Mesenchymal stem cell (in vitro differentiated cells and primary cell): ENCODE measurements at regions not wholly inside any gene's neighbourhood (a gene's known extent, or its start where the extent isn't known, plus 50 kb on each side); places are given as distances from the start of the nearest gene placed in this dataset.

Source experiments
- DNase-seq: peaks from one replicate; pipeline ENCODE4 v3.0.0-alpha.2; 2013
- H2AFZ ChIP-seq: one replicate; pipeline ENCODE4 v1.6.1; 2013; ENCODE audit warnings: low read depth, mild to moderate bottlenecking, control low read depth, inconsistent platforms, low read length, moderate library complexity
- H2AK5ac ChIP-seq: 2 replicates; pipeline ENCODE4 v1.6.1; 2013; ENCODE audit warnings: low read length, moderate library complexity, mild to moderate bottlenecking, inconsistent platforms; ENCODE audit not compliant: severe bottlenecking
- H2BK120ac ChIP-seq: one replicate; pipeline ENCODE4 v1.6.1; 2013; ENCODE audit warnings: low read depth, mild to moderate bottlenecking, inconsistent platforms, low read length, moderate library complexity
- H2BK12ac ChIP-seq, 2 experiments: one replicate each; pipeline ENCODE4 v1.6.1; 2013; ENCODE audit warnings: inconsistent platforms in 2 of 2, low read length in 2 of 2, mild to moderate bottlenecking in 2 of 2, moderate library complexity in 2 of 2, control low read depth in 1 of 2
- H2BK15ac ChIP-seq: one replicate; pipeline ENCODE4 v1.6.1; 2013; ENCODE audit warnings: mild to moderate bottlenecking, low read depth, inconsistent platforms; ENCODE audit not compliant: poor library complexity, severe bottlenecking
- H2BK5ac ChIP-seq: 2 replicates; pipeline ENCODE4 v1.6.1; 2013; ENCODE audit warnings: low read depth, mild to moderate bottlenecking, low read length, control low read depth, inconsistent platforms; ENCODE audit not compliant: poor library complexity, severe bottlenecking
- H3K14ac ChIP-seq, 2 experiments: one replicate each; pipeline ENCODE4 v1.6.1; 2013; ENCODE audit warnings: inconsistent platforms in 2 of 2, low read length in 2 of 2, control low read depth in 1 of 2, mild to moderate bottlenecking in 1 of 2, moderate library complexity in 1 of 2
- H3K18ac ChIP-seq, 2 experiments: one replicate each; pipeline ENCODE4 v1.6.1; 2013; ENCODE audit warnings: inconsistent platforms in 2 of 2, low read length in 2 of 2, control low read depth in 1 of 2, low read depth in 1 of 2, mild to moderate bottlenecking in 1 of 2
- H3K23ac ChIP-seq, 2 experiments: one replicate each; pipeline ENCODE4 v1.6.1; 2013; ENCODE audit warnings: inconsistent platforms in 2 of 2, low read length in 2 of 2, mild to moderate bottlenecking in 2 of 2, moderate library complexity in 2 of 2, control low read depth in 1 of 2
- H3K27ac ChIP-seq: 2 replicates; pipeline ENCODE4 v1.5.1; 2013; ENCODE audit warnings: mild to moderate bottlenecking, moderate library complexity, low read length, control low read depth, inconsistent platforms; ENCODE audit not compliant: poor library complexity, severe bottlenecking
- H3K27me3 ChIP-seq, 2 experiments: 2 replicates each; pipeline versions ENCODE4 v1.6.1 to v1.7.0; 2013; ENCODE audit warnings: low read length in 2 of 2, mild to moderate bottlenecking in 2 of 2, moderate library complexity in 2 of 2, control low read depth in 1 of 2, inconsistent platforms in 1 of 2; ENCODE audit not compliant: control insufficient read depth in 1 of 2, insufficient read depth in 1 of 2
- H3K36me3 ChIP-seq, 2 experiments: 2 replicates each; pipeline versions ENCODE4 v1.6.1 to v1.7.0; 2013; ENCODE audit warnings: low read length in 2 of 2, control low read depth in 1 of 2, inconsistent platforms in 1 of 2, low read depth in 1 of 2, mild to moderate bottlenecking in 1 of 2; ENCODE audit not compliant: insufficient read depth in 2 of 2, control insufficient read depth in 1 of 2
- H3K4ac ChIP-seq, 2 experiments: one replicate each; pipeline ENCODE4 v1.6.1; 2013; ENCODE audit warnings: inconsistent platforms in 2 of 2, low read length in 2 of 2, mild to moderate bottlenecking in 2 of 2, moderate library complexity in 2 of 2, control low read depth in 1 of 2, low read depth in 1 of 2
- H3K4me1 ChIP-seq: 2 replicates; pipeline ENCODE4 v1.6.1; 2013; ENCODE audit warnings: low read depth, low read length, control low read depth; ENCODE audit not compliant: control insufficient read depth, insufficient read depth
- H3K4me2 ChIP-seq: 2 replicates; pipeline ENCODE4 v1.6.1; 2013; ENCODE audit warnings: low read length, mild to moderate bottlenecking, inconsistent platforms; ENCODE audit not compliant: poor library complexity, severe bottlenecking
- H3K4me3 ChIP-seq, 2 experiments: 2 replicates each; pipeline versions ENCODE4 v1.5.1 to v1.7.0; 2013; ENCODE audit warnings: low read length in 2 of 2, mild to moderate bottlenecking in 2 of 2, control low read depth in 1 of 2, low read depth in 1 of 2; ENCODE audit not compliant: insufficient read depth in 1 of 2
- H3K79me1 ChIP-seq: replicated peaks from 2 replicates; pipeline ENCODE4 v1.6.1; 2013; ENCODE audit warnings: mild to moderate bottlenecking, control low read depth, low read length, inconsistent platforms; ENCODE audit not compliant: poor library complexity, severe bottlenecking
- H3K9ac ChIP-seq: 2 replicates; pipeline ENCODE4 v1.7.0; 2013; ENCODE audit warnings: mild to moderate bottlenecking, low read length, moderate library complexity
- H3K9me3 ChIP-seq: 2 replicates; pipeline ENCODE4 v1.7.0; 2013; ENCODE audit warnings: mild to moderate bottlenecking, low read length; ENCODE audit not compliant: control insufficient read depth
- H4K8ac ChIP-seq: one replicate; pipeline ENCODE4 v1.6.1; 2013; ENCODE audit warnings: inconsistent platforms, mild to moderate bottlenecking, low read length, moderate library complexity
- H4K91ac ChIP-seq: one replicate; pipeline ENCODE4 v1.6.1; 2013; ENCODE audit warnings: mild to moderate bottlenecking, low read length, inconsistent platforms
- WGBS: methylation state at CpG from one replicate; pipeline ENCODE4 v1.1.7; 2013; ENCODE audit warnings: mixed read lengths; 5-methylcytosine and 5-hydroxymethylcytosine counted together

- Histone ChIP-seq H3K23ac (no peak overlapping the region), H3K14ac (no peak overlapping the region), H3K4ac (no peak overlapping the region), H4K91ac (no peak overlapping the region), H2BK5ac (no peak overlapping the region), H3K79me1 (no peaks in the 10 kb centered on the region), H3K9me3 (no peaks in the 10 kb centered on the region), H3K27ac (no peak overlapping the region), H3K4me3 (no peak overlapping the region), H2BK120ac (no peak overlapping the region), H3K27me3 (no peaks in the 10 kb centered on the region), H2AFZ (no peak overlapping the region), H2BK15ac (no peak overlapping the region), H3K9ac (no peak overlapping the region), H3K18ac (no peak overlapping the region), H3K4me1 (no peaks in the 10 kb centered on the region), H3K36me3 (no peaks in the 10 kb centered on the region), H4K8ac (no peak overlapping the region), H2AK5ac (no peak overlapping the region), H2BK12ac (no peak overlapping the region), H3K4me2 (no peak overlapping the region)
- DNase-seq: no peak
- WGBS: 93% methylated on average over 2 of the region's 2 CpGs
Measured at GRCh38 chr7:19353180-19353579, 208.0 kb upstream of the FERD3L start.

GRCh38 chr7:19352305-19352695, 207.1 kb upstream of the FERD3L start:
- H3K4ac ChIP-seq: no peak overlapping the region
- H3K27ac ChIP-seq: no peak overlapping the region
- no peak overlapping the region for H2AK5ac ChIP-seq
- H3K79me1 ChIP-seq: no peaks in the 10 kb centered on the region
- H3K36me3 ChIP-seq: no peaks in the 10 kb centered on the region
- no peak for DNase-seq
- H3K4me3 ChIP-seq: no peak overlapping the region
- no CpG with 5 or more reads among the region's 1 CpG for WGBS
- H2BK120ac ChIP-seq: no peak overlapping the region
- no peak overlapping the region for H3K23ac ChIP-seq
- H2AFZ ChIP-seq: no peak overlapping the region
- H3K9ac ChIP-seq: no peak overlapping the region
- H2BK15ac ChIP-seq: no peak overlapping the region
- no peaks in the 10 kb centered on the region for H3K9me3 ChIP-seq
- H2BK5ac ChIP-seq: no peak overlapping the region
- H3K4me1 ChIP-seq: no peaks in the 10 kb centered on the region
- H4K91ac ChIP-seq: no peak overlapping the region
- H3K4me2 ChIP-seq: no peak overlapping the region
- no peak overlapping the region for H2BK12ac ChIP-seq
- H3K27me3 ChIP-seq: no peaks in the 10 kb centered on the region
- H3K18ac ChIP-seq: no peak overlapping the region
- H3K14ac ChIP-seq: no peak overlapping the region
- H4K8ac ChIP-seq: no peak overlapping the region

DNA sequence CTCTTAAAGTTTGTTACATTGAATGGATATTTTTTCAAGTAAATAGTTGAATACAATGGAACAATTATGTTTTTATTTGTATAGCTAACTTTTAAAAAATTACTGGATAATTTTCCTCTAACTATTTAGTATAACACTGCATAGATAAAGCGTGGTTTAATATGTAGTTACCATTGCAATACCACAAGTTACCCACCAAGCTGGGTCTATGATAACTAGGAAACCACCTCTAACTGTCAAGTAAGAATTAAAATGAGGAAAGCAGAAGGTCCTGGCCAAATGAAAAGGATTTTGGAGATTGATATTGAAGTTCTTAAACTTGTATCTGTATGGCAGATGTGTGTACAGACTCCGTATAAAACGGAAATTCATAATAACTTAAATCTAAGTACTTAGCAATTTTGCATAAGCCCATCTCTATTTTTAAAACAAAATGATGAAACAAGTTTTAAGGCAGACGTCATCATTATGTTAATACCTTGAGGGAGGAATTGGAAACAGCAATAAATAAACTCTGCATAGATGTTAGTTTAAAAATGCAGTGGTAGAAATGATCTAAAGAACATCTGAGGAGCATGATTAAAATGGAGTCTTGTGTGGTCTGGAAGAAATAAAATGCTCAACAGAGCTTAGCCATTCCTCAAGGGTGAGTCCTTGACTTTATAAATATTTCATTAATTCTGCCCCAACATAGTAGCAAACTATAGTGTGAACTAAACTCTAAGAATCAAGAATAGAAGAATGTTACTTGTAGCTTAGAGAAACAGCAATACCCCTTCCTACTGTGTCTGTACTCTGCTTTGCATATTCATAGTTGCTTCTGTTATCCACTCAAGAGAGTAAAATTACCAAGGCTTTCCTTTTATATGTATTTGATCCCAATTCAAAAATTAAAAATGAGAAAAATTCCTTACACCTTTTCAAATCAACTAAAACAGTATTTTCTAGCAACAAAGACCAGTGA, 206.4 kb upstream of the FERD3L start:
- no peak overlapping the region for H4K8ac ChIP-seq
- no peaks in the 10 kb centered on the region for H3K4me1 ChIP-seq
- H2BK5ac ChIP-seq: no peak overlapping the region
- 77% methylated on average over 1 of the region's 4 CpGs for WGBS
- no peak overlapping the region for H3K27ac ChIP-seq
- no peak overlapping the region for H3K23ac ChIP-seq
- H3K9me3 ChIP-seq: no peaks in the 10 kb centered on the region
- H3K14ac ChIP-seq: no peak overlapping the region
- no peaks in the 10 kb centered on the region for H3K27me3 ChIP-seq
- H2BK12ac ChIP-seq: no peak overlapping the region
- DNase-seq: no peak
- no peak overlapping the region for H3K4me3 ChIP-seq
- no peaks in the 10 kb centered on the region for H3K79me1 ChIP-seq
- H4K91ac ChIP-seq: no peak overlapping the region
- no peak overlapping the region for H3K18ac ChIP-seq
- no peaks in the 10 kb centered on the region for H3K36me3 ChIP-seq
- no peak overlapping the region for H3K4ac ChIP-seq
- no peak overlapping the region for H2BK120ac ChIP-seq
- no peak overlapping the region for H2AK5ac ChIP-seq
- H2BK15ac ChIP-seq: no peak overlapping the region
- no peak overlapping the region for H3K9ac ChIP-seq
- no peak overlapping the region for H3K4me2 ChIP-seq
- no peak overlapping the region for H2AFZ ChIP-seq

- Histone ChIP-seq H3K23ac (no peak overlapping the region), H3K18ac (no peak overlapping the region), H3K4me1 (no peaks in the 10 kb centered on the region), H2AFZ (no peak overlapping the region), H2BK15ac (no peak overlapping the region), H3K27me3 (no peaks in the 10 kb centered on the region), H4K8ac (no peak overlapping the region), H3K4me2 (no peak overlapping the region), H3K79me1 (no peaks in the 10 kb centered on the region), H3K4me3 (no peak overlapping the region), H2BK12ac (no peak overlapping the region), H2BK5ac (no peak overlapping the region), H2AK5ac (no peak overlapping the region), H4K91ac (no peak overlapping the region), H3K9ac (no peak overlapping the region), H2BK120ac (no peak overlapping the region), H3K36me3 (peaks cover 0 to 3% of the 10 kb centered on the region in 2 experiments), H3K9me3 (no peaks in the 10 kb centered on the region), H3K4ac (no peak overlapping the region), H3K27ac (no peak overlapping the region), H3K14ac (no peak overlapping the region)
- DNase-seq: no peak
- 93% methylated on average over 11 of the region's 11 CpGs for WGBS
Measured at GRCh38 chr7:19339512-19339911, 194.3 kb upstream of the FERD3L start.
